Glutamatergic neuron (in vitro differentiated cells): ENCODE measurements at regions not wholly inside any gene's neighbourhood (a gene's known extent, or its start where the extent isn't known, plus 50 kb on each side); places are given as distances from the start of the nearest gene placed in this dataset.

Experiments
- DNase-seq: peaks from one replicate; pipeline ENCODE4 v3.0.0; 2022
- H3K27ac Mint-ChIP-seq: one replicate; pipeline ENCODE4 v1.8.0; 2020; ENCODE audit warnings: mild to moderate bottlenecking, mixed read lengths, inconsistent platforms; ENCODE audit not compliant: unreplicated experiment
- H3K27me3 Mint-ChIP-seq: one replicate; pipeline ENCODE4 v1.8.0; 2020; ENCODE audit warnings: mild to moderate bottlenecking, moderate library complexity, mixed read lengths, inconsistent platforms; ENCODE audit not compliant: unreplicated experiment
- H3K36me3 Mint-ChIP-seq: one replicate; pipeline ENCODE4 v1.8.0; 2020; ENCODE audit warnings: mild to moderate bottlenecking, mixed read lengths, inconsistent platforms; ENCODE audit not compliant: unreplicated experiment
- H3K4me1 Mint-ChIP-seq: one replicate; pipeline ENCODE4 v1.8.0; 2020; ENCODE audit warnings: mild to moderate bottlenecking, low read depth, mixed read lengths, inconsistent platforms; ENCODE audit not compliant: unreplicated experiment
- H3K4me3 Mint-ChIP-seq: one replicate; pipeline ENCODE4 v1.8.0; 2020; ENCODE audit warnings: mild to moderate bottlenecking, mixed read lengths, inconsistent platforms; ENCODE audit not compliant: unreplicated experiment
- H3K9me3 Mint-ChIP-seq: one replicate; pipeline ENCODE4 v1.8.0; 2020; ENCODE audit warnings: mild to moderate bottlenecking, moderate library complexity, mixed read lengths, inconsistent platforms; ENCODE audit not compliant: unreplicated experiment
- TF ChIP-seq, protein P1 (sequence below): fragments of 200-600 bp; sonication (generic); IDR thresholded peaks from one replicate; pipeline ENCODE4 v1.5.0; 2021; ENCODE audit not compliant: partially characterized antibody, unreplicated experiment

DNA sequence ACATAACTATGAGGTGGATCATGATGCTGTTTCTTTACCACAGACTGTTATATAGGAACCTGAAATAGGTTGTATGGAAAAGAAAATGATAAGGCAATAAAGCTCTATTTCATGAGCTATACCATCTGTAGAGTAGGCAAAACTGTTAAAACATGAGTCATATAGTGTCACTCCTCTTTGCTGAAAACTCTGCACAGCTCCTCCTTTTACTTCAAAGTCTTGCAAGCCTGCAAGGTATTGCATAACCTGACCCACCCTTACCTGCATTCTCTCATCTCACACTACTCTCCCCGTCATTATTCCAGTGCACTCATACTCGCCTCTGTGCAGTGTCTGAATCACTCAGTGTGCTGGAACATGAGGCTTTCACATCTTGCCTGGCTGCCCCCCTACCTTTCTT is 790.1 kb downstream of the EFNA5 start:
- Mint-ChIP-seq H3K27me3 (no peaks in the 10 kb centered on the region), H3K4me3 (no peak overlapping the region), H3K9me3 (no peaks in the 10 kb centered on the region), H3K4me1 (no peaks in the 10 kb centered on the region), H3K27ac (no peak overlapping the region), H3K36me3 (peaks cover under 1% of the 10 kb centered on the region)
- DNase-seq, result no peak
- TF ChIP-seq, protein P1, sequence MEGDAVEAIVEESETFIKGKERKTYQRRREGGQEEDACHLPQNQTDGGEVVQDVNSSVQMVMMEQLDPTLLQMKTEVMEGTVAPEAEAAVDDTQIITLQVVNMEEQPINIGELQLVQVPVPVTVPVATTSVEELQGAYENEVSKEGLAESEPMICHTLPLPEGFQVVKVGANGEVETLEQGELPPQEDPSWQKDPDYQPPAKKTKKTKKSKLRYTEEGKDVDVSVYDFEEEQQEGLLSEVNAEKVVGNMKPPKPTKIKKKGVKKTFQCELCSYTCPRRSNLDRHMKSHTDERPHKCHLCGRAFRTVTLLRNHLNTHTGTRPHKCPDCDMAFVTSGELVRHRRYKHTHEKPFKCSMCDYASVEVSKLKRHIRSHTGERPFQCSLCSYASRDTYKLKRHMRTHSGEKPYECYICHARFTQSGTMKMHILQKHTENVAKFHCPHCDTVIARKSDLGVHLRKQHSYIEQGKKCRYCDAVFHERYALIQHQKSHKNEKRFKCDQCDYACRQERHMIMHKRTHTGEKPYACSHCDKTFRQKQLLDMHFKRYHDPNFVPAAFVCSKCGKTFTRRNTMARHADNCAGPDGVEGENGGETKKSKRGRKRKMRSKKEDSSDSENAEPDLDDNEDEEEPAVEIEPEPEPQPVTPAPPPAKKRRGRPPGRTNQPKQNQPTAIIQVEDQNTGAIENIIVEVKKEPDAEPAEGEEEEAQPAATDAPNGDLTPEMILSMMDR, result no peak

DNA sequence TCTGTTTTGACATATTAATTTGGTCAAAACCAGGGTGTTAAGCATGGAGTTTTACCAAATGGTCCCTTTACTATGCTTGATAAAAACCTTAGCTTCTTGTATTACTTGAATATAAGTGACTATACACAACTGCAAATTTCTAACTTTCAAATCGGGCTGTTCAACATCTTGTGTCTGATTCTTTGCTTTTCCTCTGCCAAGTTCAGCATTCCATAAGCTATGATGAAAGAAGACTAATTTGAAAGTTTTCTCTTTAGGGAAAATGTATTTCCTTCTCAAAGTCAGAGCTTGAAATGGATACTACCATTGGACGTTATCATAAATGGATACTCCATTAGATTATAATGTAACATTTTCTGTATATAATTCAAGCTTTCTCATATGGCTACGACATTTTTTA is 792.9 kb downstream of the EFNA5 start:
- TF ChIP-seq, protein P1, result no peak
- no peaks in the 10 kb centered on the region for H3K27me3 Mint-ChIP-seq
- DNase-seq, result no peak
- H3K36me3 Mint-ChIP-seq, result peaks cover 5% of the 10 kb centered on the region
- no peaks in the 10 kb centered on the region for H3K4me1 Mint-ChIP-seq
- H3K27ac Mint-ChIP-seq, result no peak overlapping the region
- H3K9me3 Mint-ChIP-seq, result peaks cover 2% of the 10 kb centered on the region
- H3K4me3 Mint-ChIP-seq, result no peak overlapping the region

DNA sequence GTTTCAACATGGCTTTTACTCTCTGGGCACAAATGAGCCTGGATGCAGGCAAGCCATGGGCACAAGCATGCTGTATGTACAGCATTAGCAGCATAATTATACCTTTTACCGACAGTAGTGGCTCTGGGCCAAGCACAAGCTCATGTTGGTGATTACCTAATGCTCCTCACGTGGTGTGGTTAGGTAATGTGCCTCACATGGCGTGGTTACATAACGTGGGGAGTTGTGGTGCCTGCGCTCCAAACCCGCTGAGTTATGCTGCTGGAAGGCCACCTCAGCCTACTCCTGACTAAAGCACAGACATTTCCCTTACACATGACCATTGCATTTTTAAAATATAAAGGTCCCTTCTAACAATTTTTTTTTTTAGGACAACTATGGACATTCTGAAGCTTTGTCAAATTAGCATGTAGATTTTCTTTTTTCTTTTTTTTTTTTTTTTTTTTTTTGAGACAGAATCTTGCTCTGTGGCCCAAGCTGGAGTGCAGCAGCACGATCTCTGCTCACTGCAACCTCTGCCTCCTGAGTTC is 794.0 kb downstream of the EFNA5 start:
- H3K27me3 Mint-ChIP-seq, result no peaks in the 10 kb centered on the region
- TF ChIP-seq, protein P1, result no peak
- no peaks in the 10 kb centered on the region for H3K4me1 Mint-ChIP-seq
- H3K9me3 Mint-ChIP-seq, result peaks cover 2% of the 10 kb centered on the region
- no peak for DNase-seq
- no peak overlapping the region for H3K27ac Mint-ChIP-seq
- no peak overlapping the region for H3K4me3 Mint-ChIP-seq
- peaks cover 5% of the 10 kb centered on the region for H3K36me3 Mint-ChIP-seq

DNA sequence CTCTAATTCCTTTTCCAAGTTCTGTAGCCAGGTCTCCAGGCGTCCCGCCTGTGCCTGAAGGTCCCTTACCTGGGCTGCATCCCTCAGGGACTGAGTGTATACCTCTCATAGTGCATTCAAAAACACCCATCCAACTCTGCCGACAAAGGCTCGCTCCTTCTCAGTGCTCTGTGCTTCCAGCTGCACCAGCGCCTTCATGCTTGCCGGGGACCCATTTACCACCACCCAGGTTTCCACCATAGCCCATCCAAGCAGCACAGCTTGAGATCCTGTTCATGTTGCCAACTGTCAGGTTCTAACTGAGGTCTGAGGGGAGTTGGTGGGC is 794.5 kb downstream of the EFNA5 start:
- Mint-ChIP-seq H3K27me3 (no peaks in the 10 kb centered on the region), H3K27ac (no peak overlapping the region), H3K36me3 (peaks cover 5% of the 10 kb centered on the region), H3K9me3 (peaks cover 2% of the 10 kb centered on the region), H3K4me3 (no peak overlapping the region), H3K4me1 (no peaks in the 10 kb centered on the region)
- DNase-seq, result no peak
- TF ChIP-seq, protein P1, result no peak

DNA sequence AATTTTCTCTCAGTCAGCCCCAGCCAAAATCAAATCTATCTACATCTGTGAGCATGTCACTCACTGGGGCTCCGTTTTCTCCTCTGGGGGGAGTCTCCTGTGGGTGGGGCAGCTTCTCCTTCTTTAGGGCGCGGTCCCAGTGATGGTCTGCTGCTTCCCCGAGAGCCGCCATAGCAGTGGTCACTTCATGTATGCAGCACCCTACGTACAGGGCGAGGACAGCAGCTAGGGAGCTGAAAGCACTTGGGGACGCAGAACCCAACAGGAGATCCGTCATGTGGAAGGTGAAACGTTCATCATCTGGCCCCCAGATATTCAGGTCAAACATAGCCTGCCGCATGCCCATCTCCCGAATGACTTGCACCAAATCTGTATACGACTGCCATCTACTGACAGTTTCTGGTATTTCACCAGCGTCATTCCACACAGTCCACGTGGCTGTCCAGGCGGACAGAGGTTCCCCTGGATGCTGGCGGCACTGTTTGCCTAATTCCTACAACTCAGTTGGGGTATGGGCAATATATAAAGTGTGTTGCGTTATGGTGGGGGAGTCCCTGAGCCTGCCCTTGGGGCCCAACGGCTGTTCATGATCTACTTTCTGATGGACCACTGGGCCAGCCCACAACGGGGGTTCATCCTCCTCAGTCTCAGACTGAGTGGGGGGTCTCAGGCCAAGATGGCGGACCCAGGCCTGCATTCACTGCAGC is 795.0 kb downstream of the EFNA5 start:
- H3K27ac Mint-ChIP-seq, result no peak overlapping the region
- peaks cover 5% of the 10 kb centered on the region for H3K36me3 Mint-ChIP-seq
- DNase-seq, result peak; percentile 28

More for the DNA sequence above, 795.0 kb downstream of the EFNA5 start:
- no peaks in the 10 kb centered on the region for H3K27me3 Mint-ChIP-seq
- peaks cover 2% of the 10 kb centered on the region for H3K9me3 Mint-ChIP-seq
- no peaks in the 10 kb centered on the region for H3K4me1 Mint-ChIP-seq
- TF ChIP-seq, protein P1, result peak; percentile 39
- peak overlapping the region; percentile 49 for H3K4me3 Mint-ChIP-seq
